HepG2 (cell line): ENCODE measurements at regions not wholly inside any gene's neighbourhood (a gene's known extent, or its start where the extent isn't known, plus 50 kb on each side); places are given as distances from the start of the nearest gene placed in this dataset.
A peak's percentile ranks its signal among the peaks of the same experiment; 100 is the strongest.

Experiments used
- CREB1 ChIP-seq, 2 experiments: fragments of 450-650 bp in 1 of 2; IDR thresholded peaks; 2 replicates each; pipeline ENCODE4 v1.6.1; 2016 to 2017; ENCODE audit warnings: control low read depth in 1 of 2, mild to moderate bottlenecking in 1 of 2, missing compliant biosample characterization in 1 of 2, missing genetic modification characterization in 1 of 2
- CREB3 ChIP-seq: sonication (generic); formaldehyde crosslinking; IDR thresholded peaks from 2 replicates; pipeline ENCODE4 v1.5.0; 2020; ENCODE audit warnings: missing genetic modification reagents
- DNMT3B ChIP-seq: conservative IDR thresholded peaks from 2 replicates; pipeline ENCODE4 v1.6.1; 2016; ENCODE audit warnings: missing biosample characterization, control low read depth
- FOXA1 ChIP-seq, 2 experiments: fragments of 450-650 bp in 1 of 2; sonication (generic) in 1 of 2; formaldehyde crosslinking in 1 of 2; IDR thresholded peaks; 2 replicates each; pipeline versions ENCODE4 v1.4.0 to v1.6.1; 2016 to 2020; ENCODE audit warnings: missing genetic modification reagents in 1 of 2
- HNF4G ChIP-seq, 2 experiments: sonication (generic) in 1 of 2; formaldehyde crosslinking in 1 of 2; IDR thresholded peaks; 2 replicates each; pipeline versions ENCODE4 v1.4.0 to v1.6.1; 2011 to 2020; ENCODE audit warnings: borderline replicate concordance in 2 of 2, low read depth in 2 of 2, mild to moderate bottlenecking in 2 of 2, low read length in 1 of 2, missing genetic modification reagents in 1 of 2, moderate library complexity in 1 of 2
- HNRNPK ChIP-seq: fragments of 200-400 bp; formaldehyde crosslinking; IDR thresholded peaks from 2 replicates; pipeline ENCODE4 v1.6.1; 2018; ENCODE audit warnings: low read length, low read depth, moderate library complexity, mild to moderate bottlenecking; ENCODE audit not compliant: poor library complexity, severe bottlenecking
- MED1 ChIP-seq: sonication (generic); formaldehyde crosslinking; IDR thresholded peaks from 2 replicates; pipeline ENCODE4 v1.4.0; 2020; ENCODE audit warnings: missing genetic modification reagents
- NCOA2 ChIP-seq: sonication (generic); formaldehyde crosslinking; IDR thresholded peaks from 2 replicates; pipeline ENCODE4 v1.8.0; 2022; ENCODE audit warnings: inconsistent platforms
- NR1H2 ChIP-seq: sonication (generic); formaldehyde crosslinking; IDR thresholded peaks from 2 replicates; pipeline ENCODE4 v1.8.1; 2022; ENCODE audit warnings: low read depth, missing genetic modification reagents, borderline replicate concordance
- PHF20 ChIP-seq: sonication (generic); formaldehyde crosslinking; IDR thresholded peaks from 2 replicates; pipeline ENCODE4 v1.5.0; 2020; ENCODE audit warnings: mild to moderate bottlenecking, missing genetic modification reagents
- PTBP1 ChIP-seq: fragments of 200-400 bp; formaldehyde crosslinking; IDR thresholded peaks from 2 replicates; pipeline ENCODE4 v1.6.1; 2018; ENCODE audit warnings: low read length, low read depth; ENCODE audit not compliant: poor library complexity, severe bottlenecking
- TOPORS ChIP-seq: sonication (generic); formaldehyde crosslinking; IDR thresholded peaks from 2 replicates; pipeline ENCODE4 v1.8.0; 2023; ENCODE audit warnings: mild to moderate bottlenecking, missing genetic modification reagents
- YEATS4 ChIP-seq: sonication (generic); formaldehyde crosslinking; IDR thresholded peaks from 2 replicates; pipeline ENCODE4 v1.4.0; 2020; ENCODE audit warnings: missing genetic modification reagents, borderline replicate concordance
- ZFY ChIP-seq: sonication (generic); formaldehyde crosslinking; IDR thresholded peaks from 2 replicates; pipeline ENCODE4 v1.4.0; 2020; ENCODE audit warnings: missing genetic modification reagents
- ZNF510 ChIP-seq: sonication (generic); formaldehyde crosslinking; IDR thresholded peaks from 2 replicates; pipeline ENCODE4 v1.4.0; 2020; ENCODE audit warnings: low read depth, mild to moderate bottlenecking, missing genetic modification reagents
- ZNF615 ChIP-seq: sonication (generic); formaldehyde crosslinking; IDR thresholded peaks from 2 replicates; pipeline ENCODE4 v1.5.0; 2020; ENCODE audit warnings: mild to moderate bottlenecking, missing genetic modification reagents, borderline replicate concordance
- ZNF652 ChIP-seq: IDR thresholded peaks from 2 replicates; pipeline ENCODE4 v1.6.1; 2016; ENCODE audit warnings: low read depth, borderline replicate concordance
- ZNF790 ChIP-seq: sonication (generic); formaldehyde crosslinking; IDR thresholded peaks from 2 replicates; pipeline ENCODE4 v1.8.0; 2022; ENCODE audit warnings: missing genetic modification reagents, mild to moderate bottlenecking, borderline replicate concordance
- ZSCAN20 ChIP-seq: sonication (generic); formaldehyde crosslinking; IDR thresholded peaks from 2 replicates; pipeline ENCODE4 v1.4.0; 2020; ENCODE audit warnings: missing genetic modification reagents, mild to moderate bottlenecking, borderline replicate concordance
- TF ChIP-seq, protein P1 (sequence below), 2 experiments: fragments of 450-650 bp in 1 of 2; sonication (generic) in 1 of 2; formaldehyde crosslinking; IDR thresholded peaks; 2 replicates each; pipeline versions ENCODE4 v1.5.0 to v1.8.0; 2020 to 2022; ENCODE audit warnings: mild to moderate bottlenecking in 1 of 2, missing genetic modification reagents in 1 of 2
- TF ChIP-seq, protein P2 (sequence below): sonication (generic); formaldehyde crosslinking; IDR thresholded peaks from 2 replicates; pipeline ENCODE4 v1.5.0; 2020; ENCODE audit warnings: mild to moderate bottlenecking, missing genetic modification reagents
- TF ChIP-seq, protein P3 (sequence below): sonication (generic); formaldehyde crosslinking; IDR thresholded peaks from 2 replicates; pipeline ENCODE4 v1.8.0; 2022; ENCODE audit warnings: mild to moderate bottlenecking, missing genetic modification reagents, moderate library complexity

DNA sequence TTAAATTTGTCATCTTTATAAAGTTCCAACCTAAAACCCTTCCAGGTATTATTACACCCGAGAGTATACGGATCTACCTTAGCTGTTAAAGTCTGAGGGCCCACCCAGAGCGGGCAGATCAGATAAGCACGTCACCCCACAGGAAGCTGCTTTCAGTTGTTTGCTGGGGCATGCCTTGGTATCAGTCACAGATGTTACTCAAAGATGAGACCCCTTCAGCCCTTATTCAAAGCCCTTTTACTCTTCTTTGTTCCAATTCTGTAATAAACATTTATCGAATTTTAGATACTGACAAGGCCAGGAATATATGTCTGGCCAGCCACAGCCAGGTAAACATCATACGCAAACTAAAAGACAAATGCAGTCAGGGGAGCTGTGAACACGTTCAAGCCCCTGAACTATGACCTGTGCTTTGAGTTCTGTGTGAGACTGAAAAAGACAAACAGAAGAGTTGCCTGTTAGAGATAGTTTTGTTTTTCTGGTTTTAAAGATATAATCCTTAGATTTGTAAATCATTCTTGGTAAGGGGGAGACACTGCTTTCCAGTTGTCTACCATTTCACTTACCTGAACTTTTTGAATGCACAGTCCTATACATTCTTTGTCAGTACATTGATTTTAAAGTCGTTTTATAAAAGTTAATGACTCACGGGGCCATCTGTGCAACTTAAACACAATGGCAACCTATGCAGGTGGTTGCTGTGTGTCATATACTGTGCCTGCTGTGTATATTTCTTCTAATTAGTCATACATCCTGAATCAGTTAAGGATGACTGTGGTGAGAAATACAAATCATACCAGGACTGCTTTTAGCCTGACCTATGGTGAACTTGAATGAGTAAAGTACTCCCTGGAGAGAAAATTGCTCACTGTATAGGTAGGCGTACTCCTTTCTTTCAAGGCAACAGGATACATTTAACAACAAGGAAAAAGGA is 100.5 kb upstream of the ITPRID2 start (continued):
- TF ChIP-seq PTBP1 = no peak
- TF ChIP-seq MED1 (CRISPR knock-in tag) = peak; percentile 57
- peak; percentile 7; the same call in 1 of the 2 replicates for TF ChIP-seq CREB1 (IDR thresholded peaks at IDR 0.05)
- TF ChIP-seq CREB1 (CRISPR knock-in tag; IDR thresholded peaks at IDR 0.05) = peak; percentile 72; the same call in 1 of the 2 replicates
- no peak for TF ChIP-seq HNRNPK
- TF ChIP-seq CREB3 = no peak
- TF ChIP-seq, protein P1, sequence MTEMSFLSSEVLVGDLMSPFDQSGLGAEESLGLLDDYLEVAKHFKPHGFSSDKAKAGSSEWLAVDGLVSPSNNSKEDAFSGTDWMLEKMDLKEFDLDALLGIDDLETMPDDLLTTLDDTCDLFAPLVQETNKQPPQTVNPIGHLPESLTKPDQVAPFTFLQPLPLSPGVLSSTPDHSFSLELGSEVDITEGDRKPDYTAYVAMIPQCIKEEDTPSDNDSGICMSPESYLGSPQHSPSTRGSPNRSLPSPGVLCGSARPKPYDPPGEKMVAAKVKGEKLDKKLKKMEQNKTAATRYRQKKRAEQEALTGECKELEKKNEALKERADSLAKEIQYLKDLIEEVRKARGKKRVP (CRISPR knock-in tag; IDR thresholded peaks at IDR 0.05) = no peak; a peak in 1 of 4 replicates
- peak; percentile 87 for TF ChIP-seq NCOA2 (CRISPR knock-in tag)
- TF ChIP-seq DNMT3B (CRISPR knock-in tag) = peak; percentile 55; the same call in 1 of the 2 replicates
- TF ChIP-seq, protein P2, sequence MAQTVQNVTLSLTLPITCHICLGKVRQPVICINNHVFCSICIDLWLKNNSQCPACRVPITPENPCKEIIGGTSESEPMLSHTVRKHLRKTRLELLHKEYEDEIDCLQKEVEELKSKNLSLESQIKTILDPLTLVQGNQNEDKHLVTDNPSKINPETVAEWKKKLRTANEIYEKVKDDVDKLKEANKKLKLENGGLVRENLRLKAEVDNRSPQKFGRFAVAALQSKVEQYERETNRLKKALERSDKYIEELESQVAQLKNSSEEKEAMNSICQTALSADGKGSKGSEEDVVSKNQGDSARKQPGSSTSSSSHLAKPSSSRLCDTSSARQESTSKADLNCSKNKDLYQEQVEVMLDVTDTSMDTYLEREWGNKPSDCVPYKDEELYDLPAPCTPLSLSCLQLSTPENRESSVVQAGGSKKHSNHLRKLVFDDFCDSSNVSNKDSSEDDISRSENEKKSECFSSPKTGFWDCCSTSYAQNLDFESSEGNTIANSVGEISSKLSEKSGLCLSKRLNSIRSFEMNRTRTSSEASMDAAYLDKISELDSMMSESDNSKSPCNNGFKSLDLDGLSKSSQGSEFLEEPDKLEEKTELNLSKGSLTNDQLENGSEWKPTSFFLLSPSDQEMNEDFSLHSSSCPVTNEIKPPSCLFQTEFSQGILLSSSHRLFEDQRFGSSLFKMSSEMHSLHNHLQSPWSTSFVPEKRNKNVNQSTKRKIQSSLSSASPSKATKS = no peak
- TF ChIP-seq YEATS4 (CRISPR knock-in tag) = peak; percentile 91; the same call in 1 of the 2 replicates
- no peak for TF ChIP-seq ZNF790
- TF ChIP-seq ZNF510 (CRISPR knock-in tag) = no peak
- TF ChIP-seq, protein P3, sequence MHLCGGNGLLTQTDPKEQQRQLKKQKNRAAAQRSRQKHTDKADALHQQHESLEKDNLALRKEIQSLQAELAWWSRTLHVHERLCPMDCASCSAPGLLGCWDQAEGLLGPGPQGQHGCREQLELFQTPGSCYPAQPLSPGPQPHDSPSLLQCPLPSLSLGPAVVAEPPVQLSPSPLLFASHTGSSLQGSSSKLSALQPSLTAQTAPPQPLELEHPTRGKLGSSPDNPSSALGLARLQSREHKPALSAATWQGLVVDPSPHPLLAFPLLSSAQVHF (CRISPR knock-in tag) = no peak
- TF ChIP-seq HNF4G (IDR thresholded peaks at IDR 0.05; ENCODE audit: borderline replicate concordance, low read depth, low read length) = peak; percentile 63
- TF ChIP-seq HNF4G (CRISPR knock-in tag; IDR thresholded peaks at IDR 0.05; ENCODE audit: borderline replicate concordance, low read depth) = peak; percentile 57; the same call in 1 of the 2 replicates
- peak; percentile 79; the same call in 1 of the 2 replicates for TF ChIP-seq TOPORS
- 0 out of 2 replicates have a peak, but pooled peaks have one; percentile 40 for TF ChIP-seq PHF20 (CRISPR knock-in tag)
- peak; percentile 60 for TF ChIP-seq ZFY
- 0 out of 2 replicates have a peak, but pooled peaks have one; percentile 47 for TF ChIP-seq ZNF615
- no peak for TF ChIP-seq NR1H2
- no peak for TF ChIP-seq FOXA1 (IDR thresholded peaks at IDR 0.05)
- peak; percentile 71 for TF ChIP-seq FOXA1 (CRISPR knock-in tag; IDR thresholded peaks at IDR 0.05)
- TF ChIP-seq ZNF652 (CRISPR knock-in tag) = no peak
- no peak for TF ChIP-seq ZSCAN20
